Glutamatergic neuron (in vitro differentiated cells): ENCODE measurements at regions not wholly inside any gene's neighbourhood (a gene's known extent, or its start where the extent isn't known, plus 50 kb on each side); places are given as distances from the start of the nearest gene placed in this dataset.
"Not testable (repeated sequence)": the region's sequence is repeated elsewhere in the genome, so short reads cannot be mapped to it uniquely, and the experiment has no call there.

Experiments
- DNase-seq: peaks from one replicate; pipeline ENCODE4 v3.0.0; 2022
- H3K27ac Mint-ChIP-seq: one replicate; pipeline ENCODE4 v1.8.0; 2020; ENCODE audit warnings: mild to moderate bottlenecking, mixed read lengths, inconsistent platforms; ENCODE audit not compliant: unreplicated experiment
- H3K27me3 Mint-ChIP-seq: one replicate; pipeline ENCODE4 v1.8.0; 2020; ENCODE audit warnings: mild to moderate bottlenecking, moderate library complexity, mixed read lengths, inconsistent platforms; ENCODE audit not compliant: unreplicated experiment
- H3K36me3 Mint-ChIP-seq: one replicate; pipeline ENCODE4 v1.8.0; 2020; ENCODE audit warnings: mild to moderate bottlenecking, mixed read lengths, inconsistent platforms; ENCODE audit not compliant: unreplicated experiment
- H3K4me1 Mint-ChIP-seq: one replicate; pipeline ENCODE4 v1.8.0; 2020; ENCODE audit warnings: mild to moderate bottlenecking, low read depth, mixed read lengths, inconsistent platforms; ENCODE audit not compliant: unreplicated experiment
- H3K4me3 Mint-ChIP-seq: one replicate; pipeline ENCODE4 v1.8.0; 2020; ENCODE audit warnings: mild to moderate bottlenecking, mixed read lengths, inconsistent platforms; ENCODE audit not compliant: unreplicated experiment
- H3K9me3 Mint-ChIP-seq: one replicate; pipeline ENCODE4 v1.8.0; 2020; ENCODE audit warnings: mild to moderate bottlenecking, moderate library complexity, mixed read lengths, inconsistent platforms; ENCODE audit not compliant: unreplicated experiment
- TF ChIP-seq, protein P1 (sequence below): fragments of 200-600 bp; sonication (generic); IDR thresholded peaks from one replicate; pipeline ENCODE4 v1.5.0; 2021; ENCODE audit not compliant: partially characterized antibody, unreplicated experiment

DNA sequence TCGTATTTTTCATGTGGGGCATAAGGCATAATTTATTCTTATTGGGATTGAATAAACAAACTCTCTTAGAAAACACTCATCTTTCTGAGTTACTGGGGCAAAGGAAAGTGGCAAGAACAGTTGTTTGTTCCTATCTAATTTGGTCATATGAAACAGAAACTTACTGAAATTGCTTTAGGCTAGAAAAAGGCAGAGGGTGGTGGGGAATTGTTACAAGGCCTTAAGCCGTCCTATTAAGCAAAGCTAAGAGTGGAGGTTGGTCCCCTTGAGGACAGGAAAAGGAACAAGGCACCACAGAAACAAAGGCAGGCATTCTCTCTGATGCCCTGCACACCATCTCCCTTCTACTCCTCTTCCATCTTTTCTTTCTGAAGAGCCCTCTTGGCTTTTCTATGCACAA lies 830.9 kb downstream of the EDEM1 start:
- peaks cover 2% of the 10 kb centered on the region for H3K9me3 Mint-ChIP-seq
- TF ChIP-seq, protein P1, sequence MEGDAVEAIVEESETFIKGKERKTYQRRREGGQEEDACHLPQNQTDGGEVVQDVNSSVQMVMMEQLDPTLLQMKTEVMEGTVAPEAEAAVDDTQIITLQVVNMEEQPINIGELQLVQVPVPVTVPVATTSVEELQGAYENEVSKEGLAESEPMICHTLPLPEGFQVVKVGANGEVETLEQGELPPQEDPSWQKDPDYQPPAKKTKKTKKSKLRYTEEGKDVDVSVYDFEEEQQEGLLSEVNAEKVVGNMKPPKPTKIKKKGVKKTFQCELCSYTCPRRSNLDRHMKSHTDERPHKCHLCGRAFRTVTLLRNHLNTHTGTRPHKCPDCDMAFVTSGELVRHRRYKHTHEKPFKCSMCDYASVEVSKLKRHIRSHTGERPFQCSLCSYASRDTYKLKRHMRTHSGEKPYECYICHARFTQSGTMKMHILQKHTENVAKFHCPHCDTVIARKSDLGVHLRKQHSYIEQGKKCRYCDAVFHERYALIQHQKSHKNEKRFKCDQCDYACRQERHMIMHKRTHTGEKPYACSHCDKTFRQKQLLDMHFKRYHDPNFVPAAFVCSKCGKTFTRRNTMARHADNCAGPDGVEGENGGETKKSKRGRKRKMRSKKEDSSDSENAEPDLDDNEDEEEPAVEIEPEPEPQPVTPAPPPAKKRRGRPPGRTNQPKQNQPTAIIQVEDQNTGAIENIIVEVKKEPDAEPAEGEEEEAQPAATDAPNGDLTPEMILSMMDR = no peak

DNA sequence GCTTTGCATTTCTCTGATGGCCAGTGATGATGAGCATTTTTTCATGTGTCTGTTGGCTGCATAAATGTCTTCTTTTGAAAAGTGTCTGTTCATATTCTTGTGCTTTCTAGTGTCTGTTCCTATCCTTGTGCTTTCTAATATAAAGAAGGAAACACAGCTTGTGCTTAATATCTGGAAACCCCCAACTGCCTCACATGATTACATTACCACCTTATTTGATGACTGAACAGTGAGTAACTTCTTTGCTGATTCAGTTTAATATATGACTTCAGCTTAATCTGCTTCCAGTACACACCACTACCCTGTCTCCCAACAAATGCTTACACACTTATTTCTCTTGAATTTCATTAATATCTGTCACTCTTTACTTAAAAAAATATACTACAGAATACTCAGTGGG lies 835.1 kb downstream of the EDEM1 start:
- TF ChIP-seq, protein P1 = no peak
- no peaks in the 10 kb centered on the region for H3K36me3 Mint-ChIP-seq
- no peak for DNase-seq
- no peaks in the 10 kb centered on the region for H3K4me1 Mint-ChIP-seq
- no peak overlapping the region for H3K4me3 Mint-ChIP-seq
- H3K9me3 Mint-ChIP-seq = peaks cover 3% of the 10 kb centered on the region
- H3K27ac Mint-ChIP-seq = no peak overlapping the region
- peaks cover 6% of the 10 kb centered on the region for H3K27me3 Mint-ChIP-seq

More for the DNA sequence above, 830.9 kb downstream of the EDEM1 start:
- Mint-ChIP-seq H3K36me3 (peaks cover 7% of the 10 kb centered on the region), H3K4me3 (no peak overlapping the region), H3K27me3 (peaks cover 2% of the 10 kb centered on the region), H3K27ac (no peak overlapping the region), H3K4me1 (no peaks in the 10 kb centered on the region)
- no peak for DNase-seq

DNA sequence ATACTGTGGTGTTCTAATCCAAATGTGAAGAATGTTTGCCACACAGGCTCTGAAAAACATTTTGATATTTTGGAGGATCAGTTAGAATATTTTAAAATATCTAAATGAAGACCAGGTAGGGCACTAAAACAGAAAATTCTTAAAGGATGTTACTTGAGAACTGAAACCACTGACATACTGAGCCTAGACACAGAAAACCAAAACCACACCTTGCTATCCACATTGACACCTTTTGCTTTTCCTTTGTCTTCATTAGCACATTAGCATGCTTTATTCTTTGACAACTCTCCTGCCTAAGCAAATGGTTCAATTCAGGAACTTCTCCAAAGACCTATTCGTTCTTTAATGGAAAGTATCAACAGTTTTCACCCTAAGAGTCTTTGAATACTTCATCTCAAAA lies 835.9 kb upstream of the GRM7 start:
- peaks cover 3% of the 10 kb centered on the region for H3K9me3 Mint-ChIP-seq
- no peak overlapping the region for H3K27ac Mint-ChIP-seq
- TF ChIP-seq, protein P1 = no peak
- no peak for DNase-seq
- no peak overlapping the region for H3K4me3 Mint-ChIP-seq
- H3K36me3 Mint-ChIP-seq = no peaks in the 10 kb centered on the region
- H3K4me1 Mint-ChIP-seq = no peaks in the 10 kb centered on the region
- H3K27me3 Mint-ChIP-seq = peaks cover 6% of the 10 kb centered on the region

DNA sequence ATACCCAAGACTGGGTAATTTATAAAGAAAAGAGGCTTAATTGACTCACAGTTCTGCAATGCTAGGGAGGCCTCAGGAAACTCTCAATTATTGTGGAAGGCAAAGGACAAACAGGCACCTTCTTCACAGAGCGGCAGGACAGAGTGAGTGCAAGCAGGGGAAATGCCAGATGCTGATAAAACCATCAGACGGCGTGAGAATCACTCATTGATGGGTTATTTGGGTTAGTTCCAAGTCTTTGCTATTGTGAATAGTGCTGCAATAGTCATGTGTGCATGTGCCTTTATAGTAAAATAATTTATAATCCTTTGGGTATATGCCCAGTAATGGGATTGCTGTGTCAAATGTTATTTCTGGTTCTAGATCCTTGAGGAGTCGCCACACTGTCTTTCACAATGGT lies 830.3 kb upstream of the GRM7 start:
- not testable (repeated sequence) for H3K9me3 Mint-ChIP-seq, H3K4me1 Mint-ChIP-seq, H3K27me3 Mint-ChIP-seq, H3K27ac Mint-ChIP-seq, H3K36me3 Mint-ChIP-seq, DNase-seq, H3K4me3 Mint-ChIP-seq

DNA sequence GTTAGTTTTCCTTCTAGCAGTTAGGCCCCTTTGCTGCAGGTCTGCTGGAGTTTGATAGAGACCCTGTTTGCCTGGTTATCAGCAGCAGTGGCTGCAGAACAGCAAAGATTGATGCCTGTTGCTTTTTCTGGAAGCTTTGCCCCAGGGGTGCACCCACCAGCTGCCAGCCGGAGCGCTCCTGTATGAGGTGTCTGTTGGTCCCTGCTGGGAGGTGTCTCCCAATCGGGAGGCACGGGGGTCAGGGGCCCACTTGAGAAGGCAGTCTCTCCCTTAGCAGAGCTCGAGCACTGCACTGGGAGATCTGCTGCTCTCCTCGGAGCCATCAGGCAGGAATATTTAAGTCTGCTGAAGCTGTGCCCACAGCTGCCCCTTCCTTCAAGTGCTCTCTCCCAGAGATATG lies 825.3 kb upstream of the GRM7 start:
- no peaks in the 10 kb centered on the region for H3K4me1 Mint-ChIP-seq
- H3K27ac Mint-ChIP-seq = no peak overlapping the region
- H3K9me3 Mint-ChIP-seq = peaks cover 7% of the 10 kb centered on the region
- H3K27me3 Mint-ChIP-seq = no peaks in the 10 kb centered on the region
- no peak for DNase-seq
- H3K4me3 Mint-ChIP-seq = no peak overlapping the region
- TF ChIP-seq, protein P1 = no peak
- H3K36me3 Mint-ChIP-seq = peaks cover 18% of the 10 kb centered on the region

DNA sequence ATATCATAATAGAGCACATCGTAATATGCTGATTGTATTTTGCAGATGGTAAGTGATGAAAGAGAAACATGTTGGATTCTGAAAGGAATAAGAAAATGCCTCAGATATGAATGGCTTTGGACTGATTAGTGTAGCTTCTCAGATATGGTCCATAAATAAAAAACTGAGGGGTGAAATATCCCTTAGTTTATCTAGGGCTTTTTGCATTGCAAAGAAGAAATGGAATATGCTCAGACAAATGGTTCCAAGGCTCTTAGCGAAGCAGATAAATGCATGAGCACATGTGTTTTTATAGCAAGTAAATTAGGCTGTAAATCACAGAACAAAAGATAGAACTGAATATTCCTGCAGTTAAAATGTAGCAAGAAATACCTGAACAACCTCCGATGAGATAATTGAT lies 820.9 kb upstream of the GRM7 start:
- Mint-ChIP-seq H3K27ac (no peak overlapping the region), H3K4me1 (no peaks in the 10 kb centered on the region), H3K4me3 (no peak overlapping the region), H3K27me3 (no peaks in the 10 kb centered on the region), H3K36me3 (peaks cover 8% of the 10 kb centered on the region), H3K9me3 (no peaks in the 10 kb centered on the region)
- no peak for DNase-seq
- TF ChIP-seq, protein P1 = no peak
